ENCODE measurements at regions not wholly inside any gene's neighbourhood (a gene's known extent, or its start where the extent isn't known, plus 50 kb on each side); places are given as distances from the start of the nearest gene placed in this dataset.
"Not testable (repeated sequence)": the region's sequence is repeated elsewhere in the genome, so short reads cannot be mapped to it uniquely, and the experiment has no call there.

GRCh38 chr11:15300341-15300740, 185.6 kb downstream of the INSC start:
- DNase-seq (ENCODE audit: low read depth in 2 of 2) = no peak

- no peak for DNase-seq (ENCODE audit: low read depth in 2 of 2)
Observed at GRCh38 chr11:15307619-15308024, 192.9 kb downstream of the INSC start.

GRCh38 chr11:15308840-15309239, 194.1 kb downstream of the INSC start:
- no peak for DNase-seq (ENCODE audit: low read depth in 2 of 2)

GRCh38 chr11:15309296-15309695, 194.6 kb downstream of the INSC start:
- no peak for DNase-seq (ENCODE audit: low read depth in 2 of 2)

- no peak for DNase-seq (ENCODE audit: low read depth in 2 of 2)
Observed at GRCh38 chr11:15313862-15314261, 199.1 kb downstream of the INSC start.

GRCh38 chr11:15318814-15319213, 204.1 kb downstream of the INSC start:
- DNase-seq (ENCODE audit: low read depth in 2 of 2) = no peak

GRCh38 chr11:15326520-15326919, 211.8 kb downstream of the INSC start:
- no peak for DNase-seq (ENCODE audit: low read depth in 2 of 2)

GRCh38 chr11:15327786-15328231, 213.1 kb downstream of the INSC start:
- no peak for DNase-seq (ENCODE audit: low read depth in 2 of 2)

- DNase-seq (ENCODE audit: low read depth in 2 of 2) = no peak
Observed at GRCh38 chr11:15333407-15333806, 218.7 kb downstream of the INSC start.

GRCh38 chr11:15334766-15335165, 220.0 kb downstream of the INSC start:
- no peak for DNase-seq (ENCODE audit: low read depth in 2 of 2)

- DNase-seq (ENCODE audit: low read depth in 2 of 2) = no peak
Observed at GRCh38 chr11:15336021-15336420, 221.3 kb downstream of the INSC start.

- DNase-seq (ENCODE audit: low read depth in 2 of 2) = no peak
Observed at GRCh38 chr11:15339302-15339701, 224.6 kb downstream of the INSC start.

- DNase-seq (ENCODE audit: low read depth in 2 of 2) = no peak
Observed at GRCh38 chr11:15341587-15341986, 226.9 kb downstream of the INSC start.

- DNase-seq (ENCODE audit: low read depth in 2 of 2) = no peak
Observed at GRCh38 chr11:15342163-15342562, 227.4 kb downstream of the INSC start.

- DNase-seq (ENCODE audit: low read depth in 2 of 2) = no peak
Observed at GRCh38 chr11:15346907-15347306, 232.2 kb downstream of the INSC start.

GRCh38 chr11:15347969-15348734, 233.4 kb downstream of the INSC start:
- no peak for DNase-seq (ENCODE audit: low read depth in 2 of 2)

GRCh38 chr11:15349413-15349812, 234.7 kb downstream of the INSC start:
- no peak for DNase-seq (ENCODE audit: low read depth in 2 of 2)

GRCh38 chr11:15361316-15361715, 246.6 kb downstream of the INSC start:
- DNase-seq (ENCODE audit: low read depth in 2 of 2) = no peak

- DNase-seq (ENCODE audit: low read depth in 2 of 2) = not testable (repeated sequence)
Observed at GRCh38 chr11:15365286-15365685, 250.6 kb downstream of the INSC start.

- DNase-seq (ENCODE audit: low read depth in 2 of 2) = no peak
Observed at GRCh38 chr11:15367695-15368094, 253.0 kb downstream of the INSC start.

GRCh38 chr11:15370495-15371147, 255.9 kb downstream of the INSC start:
- DNase-seq (ENCODE audit: low read depth in 2 of 2) = no peak

GRCh38 chr11:15371533-15371932, 256.8 kb downstream of the INSC start:
- no peak for DNase-seq (ENCODE audit: low read depth in 2 of 2)

GRCh38 chr11:15374418-15374817, 259.7 kb downstream of the INSC start:
- DNase-seq (ENCODE audit: low read depth in 2 of 2) = no peak

All from stimulated activated CD4-positive, alpha-beta T cell treated with anti-CD3 and anti-CD28 coated beads, Interleukin-1b, Interleukin-23, amount 100 ng/mL, for 1 hour (primary cell).